Thyroid gland (tissue), 4 donors: ENCODE measurements at regions not wholly inside any gene's neighbourhood (a gene's known extent, or its start where the extent isn't known, plus 50 kb on each side); places are given as distances from the start of the nearest gene placed in this dataset.

Experiments
- DNase-seq, 2 donors: peaks; one replicate each; pipeline ENCODE4 v3.0.0-alpha.2; 2019
- H3K27ac ChIP-seq, 3 donors: fragments of 200-600 bp; sonication (generic); 1 replicate in 2 of 3; 2 replicates in 1 of 3; pipeline ENCODE4 v1.5.1; 2016 to 2019; ENCODE audit warnings: mild to moderate bottlenecking in 1 of 3, moderate library complexity in 1 of 3
- H3K27me3 ChIP-seq: fragments of 200-600 bp; sonication (generic); one replicate; pipeline ENCODE4 v1.5.1; 2019
- H3K36me3 ChIP-seq, 2 donors: fragments of 200-600 bp; sonication (generic); one replicate each; pipeline ENCODE4 v1.5.1; 2016 to 2019
- H3K4me1 ChIP-seq, 2 donors: fragments of 200-600 bp; sonication (generic); one replicate each; pipeline ENCODE4 v1.5.1; 2017 to 2019
- H3K4me3 ChIP-seq, 3 donors: fragments of 200-600 bp; sonication (generic); replicated peaks in 1 of 3; 1 replicate in 2 of 3; 2 replicates in 1 of 3; pipeline ENCODE4 v1.5.1; 2016; ENCODE audit warnings: mild to moderate bottlenecking in 1 of 3
- H3K9me3 ChIP-seq: fragments of 200-600 bp; sonication (generic); one replicate; pipeline ENCODE4 v1.5.1; 2017
- CTCF ChIP-seq, 6 experiments: fragments of 200-600 bp in 3 of 6; fragments of 450-650 bp in 3 of 6; sonication (generic) in 3 of 6; IDR thresholded peaks; one replicate each; pipeline ENCODE4 v1.5.1; 2016 to 2019; ENCODE audit warnings: antibody characterized with exemption in 6 of 6, mild to moderate bottlenecking in 2 of 6, inconsistent platforms in 1 of 6, moderate library complexity in 1 of 6
- POLR2A ChIP-seq, 2 donors: fragments of 450-650 bp; IDR thresholded peaks; one replicate each; pipeline ENCODE4 v1.6.1; 2017; ENCODE audit warnings: antibody characterized with exemption in 2 of 2, mild to moderate bottlenecking in 2 of 2, moderate library complexity in 1 of 2
- WGBS, 2 donors: methylation state at CpG; one replicate each; pipeline ENCODE4 v1.1.5; 2017; 5-methylcytosine and 5-hydroxymethylcytosine counted together
- intact Hi-C: fragments of 100-400 bp; cut with DNase I; formaldehyde crosslinking; loops from one replicate; pipeline ENCODE4 v1.15.1; 2023

DNA sequence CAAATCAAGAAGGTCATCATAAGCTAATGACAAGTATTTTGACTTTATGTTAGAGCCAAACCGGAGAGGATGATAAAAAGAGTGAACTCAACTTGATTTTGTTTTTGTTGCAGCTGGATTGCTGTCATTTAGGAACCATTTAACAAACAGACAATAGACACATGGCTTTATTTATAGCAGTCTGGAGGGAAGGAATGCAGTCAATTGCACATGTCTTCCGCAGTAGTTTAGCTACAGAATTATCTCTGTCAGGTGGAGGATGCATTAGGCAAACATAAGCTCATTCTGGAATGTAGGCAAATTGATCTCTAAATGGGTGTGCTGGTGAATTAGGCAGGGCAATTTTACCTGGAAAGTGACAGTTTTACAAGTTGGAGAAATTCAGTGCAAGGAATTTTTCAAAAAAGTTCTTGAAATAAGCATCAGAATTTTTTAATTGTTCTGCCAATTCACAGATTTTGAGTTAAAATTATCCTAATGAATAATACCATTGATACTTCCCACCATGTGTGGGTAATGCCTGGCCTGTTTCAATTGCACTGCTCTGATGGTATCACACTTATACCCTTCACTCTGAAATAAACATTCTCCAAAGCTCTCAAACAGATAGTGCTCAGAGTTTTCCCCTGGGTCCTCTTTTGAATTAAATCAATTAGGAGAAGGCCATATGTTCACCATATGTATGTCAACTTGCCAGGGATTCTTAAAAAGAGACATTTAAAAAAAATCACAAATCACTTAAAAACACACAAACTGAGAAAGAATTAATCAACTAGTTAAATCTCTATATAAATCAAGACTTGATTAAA lies 318.3 kb downstream of the NDFIP2 start:
- Histone ChIP-seq H3K4me3 (no peak overlapping the region), H3K4me1 (no peaks in the 10 kb centered on the region), H3K27ac (no peak overlapping the region), H3K9me3 (no peaks in the 10 kb centered on the region), H3K36me3 (no peaks in the 10 kb centered on the region), H3K27me3 (no peaks in the 10 kb centered on the region)
- no peak for DNase-seq
- TF ChIP-seq POLR2A (IDR thresholded peaks at IDR 0.05) (no peak), CTCF (IDR thresholded peaks at IDR 0.05) (no peak)
- intact Hi-C loops: no loop called here
- 68 to 70% methylated on average over 2 of the region's 2 CpGs for WGBS, 2 donors

DNA sequence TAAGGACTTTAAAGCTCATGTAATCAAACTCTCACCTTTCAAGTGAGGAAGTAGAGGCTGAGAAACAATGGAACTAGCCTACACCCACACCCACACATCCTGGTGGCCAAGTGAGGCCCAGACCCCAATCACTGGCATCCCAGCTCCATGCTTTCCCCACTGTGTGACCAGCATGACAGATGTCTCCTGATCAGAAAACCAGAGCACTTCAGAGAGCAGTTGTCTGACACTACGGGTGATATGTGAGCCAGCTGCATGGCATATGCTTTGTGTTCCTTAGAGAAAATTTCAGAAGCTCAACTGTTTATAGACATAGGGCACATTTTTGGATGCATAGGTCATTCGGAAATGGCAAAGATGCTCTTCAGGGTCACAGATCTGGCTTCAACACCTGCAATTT lies 315.2 kb downstream of the NDFIP2 start:
- no peaks in the 10 kb centered on the region for H3K27me3 ChIP-seq
- no peaks in the 10 kb centered on the region for H3K36me3 ChIP-seq
- H3K4me3 ChIP-seq: no peak overlapping the region
- WGBS, 2 donors: 78 to 95% methylated on average over 2 of the region's 2 CpGs
- no peaks in the 10 kb centered on the region for H3K9me3 ChIP-seq
- TF ChIP-seq POLR2A (IDR thresholded peaks at IDR 0.05): no peak
- intact Hi-C loops: no loop called here
- DNase-seq: no peak
- no peak overlapping the region for H3K27ac ChIP-seq
- H3K4me1 ChIP-seq: no peaks in the 10 kb centered on the region

DNA sequence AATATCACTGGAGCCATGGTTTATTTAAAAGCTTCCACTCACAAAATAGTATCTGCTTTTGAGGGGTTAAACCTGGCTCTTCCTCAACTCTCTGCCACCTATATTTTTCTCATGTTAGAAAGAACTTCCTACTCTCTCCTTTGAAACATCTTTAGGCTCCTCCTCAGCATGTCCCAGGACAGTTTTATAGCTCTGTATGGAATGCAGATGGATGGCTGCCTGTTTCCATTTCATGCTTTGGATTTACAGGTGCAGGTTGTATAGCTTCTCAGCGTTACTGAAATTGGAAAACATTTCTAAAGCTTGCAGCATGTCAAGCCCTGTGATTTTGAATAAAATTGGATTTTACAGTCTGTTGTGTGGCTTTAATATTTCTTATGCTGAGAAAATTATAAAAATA lies 314.0 kb downstream of the NDFIP2 start:
- WGBS, 2 donors: 77 to 81% methylated on average over 1 of the region's 1 CpG
- no peak for DNase-seq
- H3K4me1 ChIP-seq: no peaks in the 10 kb centered on the region
- H3K4me3 ChIP-seq: no peak overlapping the region
- TF ChIP-seq POLR2A (IDR thresholded peaks at IDR 0.05) (no peak), CTCF (IDR thresholded peaks at IDR 0.05) (no peak)
- no peaks in the 10 kb centered on the region for H3K36me3 ChIP-seq
- H3K27ac ChIP-seq: no peak overlapping the region
- H3K9me3 ChIP-seq: no peaks in the 10 kb centered on the region
- intact Hi-C loops: no loop called here
- H3K27me3 ChIP-seq: no peaks in the 10 kb centered on the region

DNA sequence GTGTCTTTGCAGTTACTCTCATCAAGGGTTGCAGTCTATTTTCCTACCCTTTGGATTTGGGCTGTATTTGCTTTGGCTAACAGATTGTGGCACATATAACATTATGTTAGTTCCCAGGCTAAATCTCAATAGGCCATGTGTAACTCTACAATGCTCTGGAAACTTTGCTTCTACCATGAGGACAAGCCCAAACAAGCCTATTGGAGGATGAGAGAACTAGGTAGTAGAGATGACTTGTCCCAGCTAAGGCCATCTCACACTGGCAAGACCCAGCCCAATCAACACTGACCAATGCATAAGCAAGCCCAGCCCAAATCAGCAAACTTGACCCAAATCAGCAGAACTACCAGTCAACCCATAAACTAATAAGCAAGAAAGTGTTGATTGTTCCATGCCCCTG lies 311.8 kb downstream of the NDFIP2 start:
- Histone ChIP-seq H3K27me3 (no peaks in the 10 kb centered on the region), H3K27ac (no peak overlapping the region), H3K9me3 (no peaks in the 10 kb centered on the region), H3K36me3 (no peaks in the 10 kb centered on the region), H3K4me1 (no peaks in the 10 kb centered on the region), H3K4me3 (no peak overlapping the region)
- TF ChIP-seq CTCF (IDR thresholded peaks at IDR 0.05) (no peak), POLR2A (IDR thresholded peaks at IDR 0.05) (no peak)
- DNase-seq: no peak
- intact Hi-C loops: no loop called here

DNA sequence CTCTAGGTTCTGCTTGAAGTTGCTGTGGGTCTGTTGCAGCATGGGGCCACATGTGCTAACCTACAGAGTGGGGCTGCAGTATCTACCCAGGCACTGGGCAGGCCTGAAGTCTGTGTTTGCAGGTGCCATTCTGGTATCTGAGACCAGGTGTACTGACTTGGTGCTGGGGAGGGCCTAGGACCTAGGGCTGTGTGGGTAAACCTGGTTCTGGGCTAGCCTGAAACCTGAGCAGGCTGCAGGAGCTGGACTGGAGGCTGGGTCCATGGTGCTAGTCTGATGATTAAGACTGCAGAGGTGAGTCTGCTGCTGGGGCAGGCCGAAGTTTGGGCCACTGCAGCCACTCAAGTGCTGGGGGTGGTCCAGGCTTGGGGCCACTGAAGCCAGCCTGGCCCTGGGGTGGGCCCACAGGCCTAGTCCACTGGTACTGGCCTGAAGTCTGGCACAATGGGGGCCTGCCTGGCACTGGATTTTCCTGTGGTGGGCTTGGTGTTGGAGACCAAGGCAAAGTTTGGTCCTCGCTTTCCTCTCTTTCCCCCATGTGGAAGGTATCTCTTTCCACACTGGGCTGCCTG lies 310.6 kb downstream of the NDFIP2 start:
- Histone ChIP-seq H3K27me3 (no peaks in the 10 kb centered on the region), H3K4me1 (no peaks in the 10 kb centered on the region), H3K27ac (no peak overlapping the region), H3K36me3 (no peaks in the 10 kb centered on the region), H3K9me3 (no peaks in the 10 kb centered on the region), H3K4me3 (no peak overlapping the region)
- WGBS, 2 donors: 100% methylated on average over 1 to 2 of the region's 2 CpGs
- TF ChIP-seq POLR2A (IDR thresholded peaks at IDR 0.05): no peak
- no peak for TF ChIP-seq CTCF (IDR thresholded peaks at IDR 0.05)
- intact Hi-C loops: no loop called here
- DNase-seq: no peak
